Aorta (tissue), 5 donors: ENCODE measurements at regions not wholly inside any gene's neighbourhood (a gene's known extent, or its start where the extent isn't known, plus 50 kb on each side); places are given as distances from the start of the nearest gene placed in this dataset.

Experiments used
- ATAC-seq: fragments of 200-7000 bp; cut with Tn5 transposase; one replicate; pipeline ENCODE4 v1.9.1; 2022; ENCODE audit warnings: moderate library complexity; ENCODE audit not compliant: low FRiP score
- DNase-seq, 2 donors: peaks; one replicate each; pipeline ENCODE4 v3.0.0-alpha.2; 2020
- H3K27ac ChIP-seq, 2 donors: one replicate each; pipeline ENCODE4 v1.5.1; 2013; ENCODE audit warnings: low read length in 2 of 2, mild to moderate bottlenecking in 2 of 2, moderate library complexity in 2 of 2, control low read depth in 1 of 2, inconsistent platforms in 1 of 2, low read depth in 1 of 2
- H3K27me3 ChIP-seq, 2 donors: one replicate each; pipeline ENCODE4 v1.6.1; 2013; ENCODE audit warnings: control low read depth in 1 of 2, low read length in 1 of 2, mild to moderate bottlenecking in 1 of 2, moderate library complexity in 1 of 2; ENCODE audit not compliant: insufficient read depth in 2 of 2, control insufficient read depth in 1 of 2
- H3K36me3 ChIP-seq, 2 donors: one replicate each; pipeline ENCODE4 v1.6.1; 2013; ENCODE audit warnings: control low read depth in 1 of 2, low read length in 1 of 2, mild to moderate bottlenecking in 1 of 2; ENCODE audit not compliant: insufficient read depth in 2 of 2, control insufficient read depth in 1 of 2
- H3K4me1 ChIP-seq, 2 donors: one replicate each; pipeline ENCODE4 v1.6.1; 2013; ENCODE audit warnings: low read length in 2 of 2, control low read depth in 1 of 2, mild to moderate bottlenecking in 1 of 2, moderate library complexity in 1 of 2; ENCODE audit not compliant: insufficient read depth in 2 of 2, control insufficient read depth in 1 of 2
- H3K4me3 ChIP-seq, 2 donors: one replicate each; pipeline ENCODE4 v1.5.1; 2013; ENCODE audit warnings: low read length in 2 of 2, control low read depth in 1 of 2, mild to moderate bottlenecking in 1 of 2
- H3K9me3 ChIP-seq: one replicate; pipeline ENCODE4 v1.6.1; 2013; ENCODE audit warnings: mild to moderate bottlenecking, low read length; ENCODE audit not compliant: control insufficient read depth
- WGBS, 2 donors: extraction: QIAGEN DNeasy Blood & Tissue Kit; methylation state at CpG; one replicate each; pipeline ENCODE4 v1.1.7; 2013; 5-methylcytosine and 5-hydroxymethylcytosine counted together
- intact Hi-C, 2 donors: fragments of 100-400 bp; cut with DNase I; formaldehyde crosslinking; loops; one replicate each; pipeline versions ENCODE4 v1.14.2 to v1.15.0; 2022
- donor health status: healthy with polysubstance abuse.
- donor health status: Bipolar disorder and iron deficiency.
- donor health status: DM: no; HTN: no; CAD: no.
- donor health status: DM: no; HTN: no; CAD: no.
- donor health status: DM: yes; HTN: yes; CAD: no.

DNA sequence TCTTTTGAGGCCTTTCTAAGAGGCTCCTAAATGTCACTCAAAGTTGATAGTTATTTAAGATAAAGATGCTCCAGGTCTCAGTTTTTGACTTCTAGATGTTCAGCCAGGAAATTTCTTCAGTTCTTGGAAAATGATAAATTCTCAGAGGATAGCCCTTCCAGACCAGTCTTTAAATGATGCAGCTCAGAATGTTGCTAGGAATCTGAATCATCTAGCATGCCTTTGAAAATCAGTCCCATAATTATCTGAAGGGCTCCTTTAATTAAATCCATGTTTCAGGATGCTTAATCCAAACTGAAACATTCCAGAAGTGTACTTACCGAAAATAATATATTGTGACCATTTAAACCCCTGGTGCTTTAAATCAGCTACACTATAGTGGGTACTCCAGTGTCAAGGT, 107.5 kb upstream of the FBN2 start:
- no peaks in the 10 kb centered on the region for H3K36me3 ChIP-seq
- 82 to 84% methylated on average over 1 of the region's 1 CpG for WGBS, 2 donors
- no peaks in the 10 kb centered on the region for H3K27me3 ChIP-seq
- no peak for DNase-seq
- intact Hi-C loops: no loop called here
- no peak for ATAC-seq
- H3K27ac ChIP-seq: no peak overlapping the region
- H3K4me3 ChIP-seq: no peak overlapping the region
- no peaks in the 10 kb centered on the region for H3K9me3 ChIP-seq
- H3K4me1 ChIP-seq: no peaks in the 10 kb centered on the region

DNA sequence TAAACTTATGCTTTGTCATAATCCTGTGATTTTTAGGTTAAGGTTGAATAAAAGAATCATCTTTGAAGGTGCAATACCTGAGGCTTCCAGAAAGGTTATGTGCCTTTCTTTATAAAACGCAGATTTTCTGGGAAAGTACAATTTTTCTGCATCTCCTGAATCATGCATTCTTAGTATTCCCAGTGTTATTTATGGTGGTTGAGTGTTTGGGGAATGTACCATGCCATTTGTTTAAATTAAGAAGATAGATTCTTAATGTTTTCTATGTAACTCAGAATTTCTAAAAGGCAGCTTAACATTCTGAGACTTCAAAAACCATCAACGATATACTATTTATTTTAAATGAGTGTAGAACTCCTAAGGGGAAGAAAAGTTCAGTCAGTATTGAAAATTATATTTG, 108.1 kb upstream of the FBN2 start:
- H3K36me3 ChIP-seq: no peaks in the 10 kb centered on the region
- H3K9me3 ChIP-seq: no peaks in the 10 kb centered on the region
- intact Hi-C loops: no loop called here
- H3K4me3 ChIP-seq: no peak overlapping the region
- DNase-seq (no peak), ATAC-seq (no peak)
- no peak overlapping the region for H3K27ac ChIP-seq
- 49 to 63% methylated on average over 2 of the region's 2 CpGs for WGBS, 2 donors
- H3K4me1 ChIP-seq: no peaks in the 10 kb centered on the region
- no peaks in the 10 kb centered on the region for H3K27me3 ChIP-seq

DNA sequence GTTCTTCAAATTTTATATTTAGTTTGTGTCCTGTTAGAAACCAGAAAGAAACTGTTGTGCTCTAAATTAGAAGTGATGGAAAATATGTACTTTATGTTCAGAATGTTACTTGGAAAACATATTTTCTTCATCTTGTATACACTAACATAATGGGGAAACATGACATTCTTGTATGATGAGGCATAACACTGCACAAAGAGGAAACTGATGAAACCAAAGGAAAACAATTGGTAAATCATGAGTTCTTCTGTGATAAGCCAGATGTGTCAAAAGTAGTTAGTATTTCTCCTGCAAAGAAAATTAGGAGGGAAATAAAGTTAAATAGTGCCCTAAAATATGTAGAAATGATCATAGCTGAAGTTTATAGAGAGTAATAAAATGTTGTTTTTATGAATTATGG, 111.1 kb upstream of the FBN2 start:
- Histone ChIP-seq H3K9me3 (no peaks in the 10 kb centered on the region), H3K27ac (no peak overlapping the region), H3K4me3 (no peak overlapping the region), H3K27me3 (no peaks in the 10 kb centered on the region), H3K36me3 (no peaks in the 10 kb centered on the region), H3K4me1 (no peaks in the 10 kb centered on the region)
- DNase-seq: no peak
- intact Hi-C loops: no loop called here
- ATAC-seq: no peak

DNA sequence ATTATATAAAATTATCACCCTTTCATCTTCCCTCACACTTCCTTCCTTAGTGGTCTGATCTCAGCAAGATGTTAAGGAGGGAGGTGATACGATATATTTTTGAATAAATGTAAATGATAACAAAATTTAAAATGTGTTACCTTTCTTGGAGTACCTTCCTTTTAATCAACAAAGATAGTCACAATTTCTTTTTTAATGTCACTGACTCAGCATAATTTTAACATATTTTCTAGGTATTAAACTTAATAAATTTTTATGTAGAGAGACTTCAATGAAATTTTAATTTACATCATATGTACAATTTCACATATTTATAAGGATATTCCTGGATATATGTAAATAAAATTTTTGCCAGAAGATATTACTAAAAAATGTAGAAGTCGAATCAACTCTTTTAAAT, 125.0 kb upstream of the FBN2 start:
- Histone ChIP-seq H3K4me1 (no peaks in the 10 kb centered on the region), H3K36me3 (no peaks in the 10 kb centered on the region), H3K27ac (no peak overlapping the region), H3K9me3 (no peaks in the 10 kb centered on the region), H3K27me3 (no peaks in the 10 kb centered on the region), H3K4me3 (no peak overlapping the region)
- WGBS, 2 donors: 81 to 85% methylated on average over 2 of the region's 2 CpGs
- intact Hi-C loops: loop anchor here in 1 of 2 donors (10.0 kb wide), 1 partner anchor 182 kb away; no protein-coding TSS in a partner anchor
- DNase-seq (no peak), ATAC-seq (no peak)

DNA sequence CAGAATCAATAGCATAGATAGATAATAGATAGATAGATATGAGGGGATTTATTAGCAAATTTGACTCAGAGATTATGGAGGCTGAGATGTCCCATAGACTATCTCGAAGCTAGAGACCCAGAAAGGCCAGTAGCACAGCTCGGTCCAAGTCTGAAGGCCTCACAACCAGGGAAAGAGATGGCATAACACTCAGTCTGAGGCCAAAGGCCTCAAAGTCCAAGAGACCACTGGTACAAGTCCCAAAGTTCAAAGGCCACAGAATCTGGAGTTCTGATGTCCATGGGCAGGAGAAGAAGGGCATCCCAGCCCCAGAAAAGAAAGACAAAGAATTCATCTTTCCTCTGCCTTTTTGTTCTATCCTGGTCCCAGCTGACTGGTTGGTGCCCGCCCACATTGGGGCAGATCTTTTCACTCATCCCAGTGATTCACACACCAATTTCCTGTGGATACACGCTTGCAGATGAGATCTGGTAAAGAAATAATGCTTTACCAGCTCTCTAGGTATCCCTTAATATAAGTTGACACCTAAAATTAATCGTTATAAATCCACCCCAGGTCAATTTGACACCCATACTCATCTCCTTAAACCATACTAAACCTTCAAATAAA, 127.8 kb upstream of the FBN2 start:
- Histone ChIP-seq H3K4me3 (no peak overlapping the region), H3K9me3 (no peaks in the 10 kb centered on the region), H3K36me3 (no peaks in the 10 kb centered on the region), H3K4me1 (no peaks in the 10 kb centered on the region), H3K27me3 (no peaks in the 10 kb centered on the region), H3K27ac (no peak overlapping the region)
- intact Hi-C loops: loop anchor here (2.0 to 10.0 kb wide), 2 partner anchors 177 to 179 kb away; no protein-coding TSS in a partner anchor
- ATAC-seq (no peak), DNase-seq (no peak)
- WGBS, 2 donors: 78 to 89% methylated on average over 5 of the region's 5 CpGs

DNA sequence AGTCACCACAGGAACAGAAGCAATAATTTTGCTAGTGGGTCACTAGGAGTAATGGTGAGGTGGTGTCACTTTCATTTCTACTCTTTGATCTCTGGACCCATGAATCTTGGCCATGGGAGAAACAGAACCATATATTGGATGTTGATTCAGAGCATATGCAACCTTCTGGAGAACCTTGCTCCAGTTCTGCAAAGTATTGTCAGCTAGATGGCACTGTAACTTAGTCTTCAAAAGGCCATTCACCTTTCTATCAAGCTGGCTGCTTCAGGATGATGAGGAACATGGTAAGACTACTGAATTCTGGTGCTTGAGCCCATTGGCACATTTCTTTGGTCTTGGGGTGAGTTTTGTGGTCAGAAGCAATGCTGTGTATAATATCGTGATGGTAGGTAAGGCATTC, 129.1 kb upstream of the FBN2 start:
- no peak for ATAC-seq
- Histone ChIP-seq H3K9me3 (no peaks in the 10 kb centered on the region), H3K36me3 (no peaks in the 10 kb centered on the region), H3K27ac (no peak overlapping the region), H3K4me1 (no peaks in the 10 kb centered on the region), H3K4me3 (no peak overlapping the region), H3K27me3 (no peaks in the 10 kb centered on the region)
- DNase-seq: no peak
- WGBS, 2 donors: 94 to 100% methylated on average over 1 of the region's 1 CpG
- intact Hi-C loops: loop anchor here (2.0 to 10.0 kb wide), 2 partner anchors 176 to 178 kb away; no protein-coding TSS in a partner anchor

DNA sequence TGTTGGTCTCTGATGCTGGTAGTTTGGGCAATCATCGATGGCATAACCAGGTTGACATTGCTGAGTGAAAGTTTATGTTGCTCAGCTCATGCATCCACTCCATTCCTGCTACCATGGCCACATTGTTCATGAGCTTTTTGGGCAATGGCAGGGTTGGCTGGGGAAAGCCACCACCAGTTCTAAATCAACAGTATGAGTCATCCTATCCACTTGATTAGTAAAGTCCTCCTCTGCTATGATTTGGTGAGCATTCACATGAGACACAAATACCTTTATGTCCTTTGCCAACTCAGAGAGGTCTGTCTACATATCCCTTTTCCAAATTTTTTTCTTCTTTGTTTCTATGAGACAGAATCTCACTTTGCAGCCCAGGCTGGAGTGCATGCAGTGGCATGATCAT, 129.7 kb upstream of the FBN2 start:
- DNase-seq (no peak), ATAC-seq (no peak)
- no peak overlapping the region for H3K4me3 ChIP-seq
- H3K27ac ChIP-seq: no peak overlapping the region
- intact Hi-C loops: loop anchor here (2.0 to 10.0 kb wide), 2 partner anchors 175 to 177 kb away; no protein-coding TSS in a partner anchor
- WGBS, 2 donors: 100% methylated on average over 1 of the region's 1 CpG
- no peaks in the 10 kb centered on the region for H3K27me3 ChIP-seq
- no peaks in the 10 kb centered on the region for H3K4me1 ChIP-seq
- no peaks in the 10 kb centered on the region for H3K9me3 ChIP-seq
- H3K36me3 ChIP-seq: no peaks in the 10 kb centered on the region

DNA sequence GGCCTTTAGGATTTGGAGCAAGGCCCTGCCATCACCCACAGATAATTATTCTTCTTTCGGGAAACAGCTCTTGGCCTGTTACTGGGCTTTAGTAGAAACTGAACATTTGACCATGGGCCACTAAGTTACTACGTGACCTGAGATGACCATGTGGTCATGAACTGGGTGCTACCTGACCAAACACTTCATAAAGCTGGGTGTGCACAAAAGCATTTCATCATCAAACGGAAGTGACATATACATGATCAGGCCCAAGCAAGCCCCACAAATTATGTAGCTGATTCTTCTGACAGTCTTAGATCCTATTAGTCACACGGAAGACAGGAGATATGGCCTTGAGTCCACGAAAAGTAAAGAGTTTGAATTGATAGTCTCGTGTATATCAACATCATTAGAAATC, 130.9 kb upstream of the FBN2 start:
- DNase-seq: no peak
- no peak for ATAC-seq
- Histone ChIP-seq H3K36me3 (no peaks in the 10 kb centered on the region), H3K9me3 (no peaks in the 10 kb centered on the region), H3K27ac (no peak overlapping the region), H3K27me3 (no peaks in the 10 kb centered on the region), H3K4me1 (no peaks in the 10 kb centered on the region), H3K4me3 (no peak overlapping the region)
- WGBS, 2 donors: 95 to 97% methylated on average over 6 of the region's 6 CpGs
- intact Hi-C loops: loop anchor here in 1 of 2 donors (10.0 kb wide), 1 partner anchor 176 kb away; no protein-coding TSS in a partner anchor

DNA sequence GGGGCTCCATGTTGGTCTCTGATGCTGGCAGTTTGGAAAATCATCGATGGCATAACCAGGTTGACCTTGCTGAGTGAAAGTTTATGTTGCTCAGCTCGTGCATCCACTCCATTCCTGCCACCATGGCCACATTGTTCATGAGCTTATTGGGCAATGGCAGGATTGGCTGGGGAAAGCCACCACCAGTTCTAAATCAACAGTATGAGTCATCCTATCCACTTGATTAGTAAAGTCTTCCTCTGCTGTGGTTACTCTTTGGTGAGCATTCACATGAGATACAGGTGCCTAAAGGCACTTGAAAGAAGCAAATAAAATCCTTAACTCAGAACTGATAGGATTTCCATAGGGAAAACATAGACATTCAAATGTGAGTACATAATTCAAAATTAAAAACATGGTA, 131.8 kb upstream of the FBN2 start:
- WGBS, 2 donors: 95 to 97% methylated on average over 2 of the region's 2 CpGs
- Histone ChIP-seq H3K27me3 (no peaks in the 10 kb centered on the region), H3K27ac (no peak overlapping the region), H3K9me3 (no peaks in the 10 kb centered on the region), H3K4me1 (no peaks in the 10 kb centered on the region), H3K4me3 (no peak overlapping the region), H3K36me3 (no peaks in the 10 kb centered on the region)
- intact Hi-C loops: loop anchor here (10.0 kb wide), 2 partner anchors 175 to 455 kb away; no protein-coding TSS in a partner anchor
- no peak for DNase-seq
- ATAC-seq: no peak
